Testis (tissue), 2 donors: ENCODE measurements at regions not wholly inside any gene's neighbourhood (a gene's known extent, or its start where the extent isn't known, plus 50 kb on each side); places are given as distances from the start of the nearest gene placed in this dataset.
"Not testable (repeated sequence)": the region's sequence is repeated elsewhere in the genome, so short reads cannot be mapped to it uniquely, and the experiment has no call there.

ENCODE experiments used
- DNase-seq: peaks from one replicate; pipeline ENCODE4 v3.0.0-alpha.2; 2019
- H3K27ac ChIP-seq, 2 donors: fragments of 200-600 bp; sonication (generic); one replicate each; pipeline ENCODE4 v1.5.1; 2019
- H3K27me3 ChIP-seq: fragments of 200-600 bp; sonication (generic); one replicate; pipeline ENCODE4 v1.5.1; 2019
- H3K36me3 ChIP-seq: fragments of 200-600 bp; sonication (generic); one replicate; pipeline ENCODE4 v1.5.1; 2017; ENCODE audit warnings: low read depth; ENCODE audit errors: missing control alignments
- H3K4me1 ChIP-seq: fragments of 200-600 bp; sonication (generic); one replicate; pipeline ENCODE4 v1.5.1; 2019
- H3K4me3 ChIP-seq, 2 donors: fragments of 200-600 bp; sonication (generic); one replicate each; pipeline ENCODE4 v1.5.1; 2017 to 2019
- H3K9me3 ChIP-seq: fragments of 200-600 bp; sonication (generic); one replicate; pipeline ENCODE4 v1.5.1; 2017
- WGBS, 2 donors: methylation state at CpG; one replicate each; pipeline ENCODE4 v1.1.5; 2018; 5-methylcytosine and 5-hydroxymethylcytosine counted together
- intact Hi-C: fragments of 100-400 bp; cut with DNase I; formaldehyde crosslinking; loops from one replicate; pipeline ENCODE4 v1.15.1; 2023; ENCODE audit warnings: low total_unique reads

DNA sequence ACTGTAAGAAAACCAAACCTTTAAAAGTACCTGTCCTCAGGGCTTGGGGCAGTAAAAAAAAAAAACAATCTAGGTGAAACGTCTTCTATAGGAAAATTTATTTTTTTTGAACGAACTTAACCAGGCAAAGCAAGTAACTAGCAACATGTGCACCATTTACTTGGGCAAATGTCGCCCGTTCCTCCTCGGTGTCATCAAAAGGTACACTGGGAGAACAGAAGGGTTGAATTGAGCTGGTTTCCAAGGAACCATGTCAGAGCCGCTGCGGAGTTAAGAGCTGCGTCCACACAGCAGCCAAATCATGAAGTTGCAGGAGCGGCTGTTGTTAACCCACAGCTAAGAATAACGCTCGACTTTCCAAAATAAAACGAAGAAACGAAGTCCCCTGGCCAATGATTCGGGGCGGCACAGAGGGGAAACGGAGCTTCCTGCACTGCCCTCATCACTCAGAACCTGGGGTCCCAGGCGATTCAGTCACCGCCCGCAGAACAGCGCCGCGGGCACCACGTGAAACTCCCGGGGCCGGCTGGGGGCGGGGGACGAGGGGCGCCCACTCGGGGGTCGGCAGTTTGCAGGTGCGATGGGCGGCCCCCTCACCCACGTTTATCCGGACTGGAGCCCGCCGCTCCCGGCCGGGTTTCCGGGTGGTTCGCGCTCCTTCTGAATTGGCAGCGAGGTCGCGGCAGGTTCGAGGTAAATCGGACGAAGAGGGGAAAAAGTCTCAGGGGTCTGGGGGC lies 53.6 kb upstream of the PLGLB1 start:
- H3K9me3 ChIP-seq, H3K27me3 ChIP-seq, intact Hi-C loops, H3K4me1 ChIP-seq, H3K36me3 ChIP-seq: not testable (repeated sequence)
- 0 to 1% methylated on average over 16 to 21 of the region's 47 CpGs for WGBS, 2 donors
- H3K27ac ChIP-seq, result peak overlapping the region; percentile 72 to 92
- DNase-seq, result peak; percentile 28
- H3K4me3 ChIP-seq, result peak overlapping the region; percentile 71 to 77

DNA sequence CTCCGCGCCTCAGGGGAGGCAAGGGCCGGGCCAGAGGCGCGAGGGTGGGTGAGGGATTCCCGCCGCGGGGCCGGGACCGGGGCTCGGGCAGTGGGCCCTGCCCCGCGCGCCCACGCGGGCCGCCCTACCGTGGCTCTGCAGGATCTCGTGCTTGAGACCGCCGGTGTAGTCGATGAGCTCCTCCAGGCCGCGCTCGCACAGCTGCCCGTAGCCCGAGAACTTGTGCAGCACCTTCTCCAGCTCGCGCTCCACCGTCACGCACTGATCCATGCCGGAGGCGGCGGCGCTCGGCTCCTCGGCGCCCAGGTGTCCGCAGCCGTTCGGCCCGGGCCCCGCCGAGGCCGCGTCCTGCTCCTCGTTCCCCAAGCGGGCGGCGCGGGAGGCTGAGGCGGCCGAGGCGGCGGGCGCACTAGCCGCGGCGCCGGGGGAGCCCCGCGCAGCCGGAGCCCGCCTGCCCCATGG lies 54.2 kb upstream of the PLGLB1 start:
- DNase-seq, result peak; percentile 67
- intact Hi-C loops, H3K27me3 ChIP-seq, H3K36me3 ChIP-seq, H3K9me3 ChIP-seq, H3K4me1 ChIP-seq: not testable (repeated sequence)
- Histone ChIP-seq H3K4me3 (peak overlapping the region; percentile 71 to 77), H3K27ac (peak overlapping the region; percentile 72 to 92)
- no CpG with 5 or more reads among the region's 64 CpGs for WGBS, 2 donors

DNA sequence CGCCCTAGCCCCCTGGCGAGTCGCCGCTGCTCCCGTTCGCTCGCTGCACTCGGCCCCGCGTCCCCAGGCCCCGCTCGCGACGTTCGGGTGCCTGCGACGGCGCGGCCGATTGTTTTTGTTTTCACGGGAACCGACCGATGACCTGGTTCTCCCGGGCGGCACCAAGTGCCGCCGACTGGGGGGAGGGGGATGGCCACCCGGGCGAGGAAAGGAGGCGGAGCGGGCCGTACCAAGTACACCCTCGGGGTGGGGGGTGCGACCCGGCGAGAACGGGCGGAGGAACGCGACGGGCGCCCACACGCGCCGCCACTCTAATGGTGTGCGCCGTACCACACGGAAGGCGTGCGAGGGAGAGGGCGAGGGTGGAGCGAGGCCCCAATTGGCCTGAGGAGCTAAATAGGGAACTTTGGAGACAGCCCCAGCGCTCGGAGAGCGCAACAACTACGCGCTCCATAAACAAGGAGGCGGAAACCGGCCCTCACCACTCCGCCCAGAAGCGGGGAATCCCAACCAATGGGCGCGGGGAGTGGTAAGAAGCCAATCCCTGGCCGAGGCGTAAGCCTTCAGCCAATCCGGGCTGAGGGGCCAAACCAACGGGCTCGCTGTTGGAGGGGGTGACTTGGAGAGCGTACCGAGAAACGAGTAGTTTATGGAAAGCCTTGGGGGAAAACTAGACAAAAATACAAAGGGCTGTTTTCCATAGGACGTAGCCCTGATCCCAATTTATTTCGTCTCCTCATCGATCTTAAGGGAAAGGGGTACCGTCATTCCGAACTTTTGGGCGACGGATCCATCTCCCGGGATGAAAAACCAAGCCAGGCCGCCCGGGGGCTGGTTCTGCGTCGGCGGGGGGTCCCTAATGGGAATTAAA lies 54.8 kb upstream of the PLGLB1 start:
- DNase-seq, result peak; percentile 93
- H3K27me3 ChIP-seq, H3K4me1 ChIP-seq, intact Hi-C loops, H3K36me3 ChIP-seq, H3K9me3 ChIP-seq: not testable (repeated sequence)
- 0% methylated on average over 2 to 78 of the region's 84 CpGs for WGBS, 2 donors
- peak overlapping the region; percentile 71 to 77 for H3K4me3 ChIP-seq
- H3K27ac ChIP-seq, result peak overlapping the region; percentile 92 to 93

DNA sequence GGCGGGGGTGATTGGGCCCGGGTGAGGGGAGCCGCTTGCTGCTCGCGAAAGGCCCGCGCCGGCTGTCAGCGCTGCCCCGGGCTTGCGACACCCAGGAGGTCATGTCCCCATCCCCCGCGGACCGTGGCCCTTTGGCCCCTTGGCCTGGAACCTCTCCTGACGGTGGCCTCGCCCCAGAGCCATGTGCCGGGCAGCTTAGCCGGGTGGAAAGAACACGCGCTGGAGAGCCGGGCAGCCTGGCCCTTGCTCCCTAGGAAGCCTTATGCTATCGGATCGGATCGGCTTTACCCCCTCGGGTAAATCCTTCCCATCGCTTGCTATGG lies 55.4 kb upstream of the PLGLB1 start:
- Histone ChIP-seq H3K4me3 (peak overlapping the region; percentile 71 to 77), H3K27ac (peak overlapping the region; percentile 92 to 93)
- intact Hi-C loops, H3K9me3 ChIP-seq, H3K36me3 ChIP-seq, DNase-seq, H3K27me3 ChIP-seq, H3K4me1 ChIP-seq: not testable (repeated sequence)
- no CpG with 5 or more reads among the region's 26 CpGs for WGBS, 2 donors

DNA sequence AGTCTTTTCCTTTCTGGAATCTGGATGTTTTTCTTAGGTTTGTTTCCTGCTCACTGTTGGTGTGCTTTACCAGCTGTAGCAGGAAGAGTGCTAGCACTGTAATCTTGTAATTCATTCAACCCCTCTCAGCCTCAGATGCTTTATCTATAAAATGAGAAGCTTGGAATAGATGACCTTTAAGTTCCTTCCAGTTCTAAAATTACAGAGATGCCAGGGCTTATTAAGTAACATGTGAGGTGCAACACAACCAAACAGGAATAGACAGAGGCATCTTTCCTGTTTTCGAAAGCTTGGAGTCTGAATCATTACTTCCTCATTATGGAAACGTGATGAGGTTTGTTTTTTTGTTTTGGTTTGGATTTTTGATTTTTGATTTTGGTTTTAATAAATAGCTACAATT lies 60.1 kb upstream of the PLGLB1 start:
- H3K27ac ChIP-seq, intact Hi-C loops: not testable (repeated sequence)
- WGBS, 2 donors, result no CpG with 5 or more reads among the region's 2 CpGs

DNA sequence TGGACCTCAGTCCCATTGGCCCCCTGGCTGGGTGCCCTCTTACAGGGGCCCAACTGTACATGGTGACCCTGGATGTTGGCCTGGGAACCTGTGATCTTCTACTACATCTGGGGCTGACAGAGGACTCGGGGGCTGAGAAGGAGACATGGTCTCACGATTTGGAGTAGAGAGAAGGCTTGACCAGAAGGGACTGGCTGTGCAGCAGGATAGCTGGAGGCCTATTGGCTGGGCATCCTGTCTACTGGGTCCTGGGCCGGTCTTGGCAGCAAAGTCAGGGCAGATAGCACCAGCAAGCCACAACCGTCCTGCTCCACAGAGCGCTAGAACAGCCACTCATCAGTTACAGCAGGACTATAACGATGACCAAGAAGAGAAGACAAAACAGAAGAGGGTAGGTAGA lies 66.4 kb upstream of the PLGLB1 start:
- H3K9me3 ChIP-seq, H3K4me1 ChIP-seq, H3K36me3 ChIP-seq, DNase-seq, intact Hi-C loops, H3K27ac ChIP-seq, H3K27me3 ChIP-seq, H3K4me3 ChIP-seq: not testable (repeated sequence)
- 77 to 95% methylated on average over 6 of the region's 6 CpGs for WGBS, 2 donors

More for the DNA sequence above, 60.1 kb upstream of the PLGLB1 start:
- not testable (repeated sequence) for H3K27me3 ChIP-seq, H3K9me3 ChIP-seq, H3K4me3 ChIP-seq, H3K36me3 ChIP-seq, H3K4me1 ChIP-seq, DNase-seq

DNA sequence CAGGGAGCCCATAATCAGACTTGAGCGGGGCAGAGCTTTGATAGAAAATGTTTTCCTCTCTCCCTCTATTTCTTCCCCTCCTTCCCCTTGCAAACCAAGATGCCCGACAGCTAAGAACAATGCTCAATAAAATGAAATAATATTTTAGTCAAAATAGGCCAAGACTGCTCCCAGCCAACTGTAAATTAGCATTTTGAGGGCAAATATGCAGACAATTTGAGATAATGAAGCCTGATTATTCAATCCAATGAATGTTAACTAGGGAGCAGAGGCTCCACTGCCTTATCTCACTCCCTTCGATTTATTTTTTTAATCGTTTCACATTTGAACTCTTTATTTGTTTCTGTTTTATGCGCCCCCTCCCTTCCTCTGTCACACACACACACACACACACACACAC lies 67.8 kb upstream of the PLGLB1 start:
- DNase-seq, intact Hi-C loops, H3K4me1 ChIP-seq, H3K36me3 ChIP-seq, H3K9me3 ChIP-seq, H3K27me3 ChIP-seq, H3K27ac ChIP-seq, H3K4me3 ChIP-seq: not testable (repeated sequence)
- WGBS, 2 donors, result 62% methylated on average over 4 of the region's 5 CpGs; no CpG with 5 or more reads in 1 of the 2 donors

DNA sequence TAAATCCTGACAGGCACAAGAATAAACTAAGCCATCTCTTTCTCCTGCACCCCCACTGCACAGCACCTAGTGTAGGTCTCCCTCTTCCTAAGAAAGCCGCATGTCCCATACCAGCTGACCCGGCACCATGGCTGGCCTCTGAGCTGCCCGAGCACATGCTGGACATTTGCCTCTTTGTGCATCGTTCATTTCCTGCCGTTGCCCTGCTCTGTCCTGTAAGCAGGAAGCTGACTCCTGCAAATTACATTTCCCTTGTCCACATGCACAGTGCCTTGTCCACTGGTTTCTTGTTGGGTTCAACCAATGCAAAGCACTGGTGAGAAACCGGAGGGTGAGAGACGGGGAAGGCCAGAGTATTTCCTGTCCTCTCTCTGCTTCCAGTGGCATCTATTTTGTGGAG lies 71.6 kb upstream of the PLGLB1 start:
- H3K27ac ChIP-seq, H3K4me3 ChIP-seq, H3K4me1 ChIP-seq, DNase-seq, H3K36me3 ChIP-seq, intact Hi-C loops, H3K9me3 ChIP-seq, H3K27me3 ChIP-seq: not testable (repeated sequence)
- 79 to 83% methylated on average over 2 to 3 of the region's 7 CpGs for WGBS, 2 donors

DNA sequence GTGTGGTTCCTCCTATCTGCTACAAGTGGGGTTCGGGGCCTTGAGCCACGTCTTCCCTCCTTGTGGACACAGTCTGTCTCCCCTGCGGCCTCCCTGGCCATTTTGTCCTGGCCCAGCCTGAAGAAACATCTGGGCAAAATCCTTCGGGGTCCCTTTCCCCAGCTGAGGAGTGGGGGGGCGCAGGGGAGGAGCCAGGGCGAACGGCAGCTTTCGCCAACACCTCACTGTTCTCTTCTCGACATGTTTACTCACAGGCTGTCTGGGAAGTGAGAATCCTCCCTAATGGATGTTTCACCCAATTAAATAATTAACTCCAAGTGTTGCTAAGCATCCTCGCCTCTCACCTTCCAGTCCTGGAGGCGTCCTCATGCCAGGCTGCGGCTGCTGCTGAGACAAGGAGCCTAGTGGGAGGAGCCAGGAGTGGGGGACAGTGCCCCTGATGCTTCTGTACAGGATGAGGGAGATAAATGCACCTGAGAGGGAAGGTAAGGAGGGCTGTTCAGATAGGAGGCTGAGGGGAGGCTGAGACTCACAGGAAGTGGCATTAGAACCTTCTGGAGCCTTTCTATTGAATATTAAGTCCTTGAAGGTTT lies 72.4 kb upstream of the PLGLB1 start:
- H3K4me1 ChIP-seq, DNase-seq, intact Hi-C loops, H3K4me3 ChIP-seq, H3K9me3 ChIP-seq, H3K27me3 ChIP-seq, H3K36me3 ChIP-seq, H3K27ac ChIP-seq: not testable (repeated sequence)
- WGBS, 2 donors, result 33 to 43% methylated on average over 4 to 8 of the region's 12 CpGs

DNA sequence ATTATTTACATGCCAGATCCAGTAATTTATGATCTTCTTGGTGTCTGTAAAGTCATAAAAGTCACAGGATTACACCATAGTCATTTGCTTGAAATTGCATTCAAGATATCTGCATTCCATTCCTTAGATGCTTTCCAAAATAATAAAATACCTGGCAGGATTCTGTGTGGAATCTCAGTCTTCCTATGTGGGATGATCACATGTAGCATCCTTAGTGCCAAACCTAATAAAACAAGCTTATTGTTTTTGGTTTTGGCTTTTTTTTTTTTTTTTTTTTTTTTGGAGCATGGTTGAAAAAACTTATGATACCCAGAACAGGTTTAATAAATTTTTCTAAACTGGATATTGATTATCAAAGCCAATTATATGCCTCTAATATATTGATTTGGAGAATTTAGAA lies 74.2 kb upstream of the PLGLB1 start:
- H3K4me3 ChIP-seq, H3K4me1 ChIP-seq, DNase-seq, H3K27me3 ChIP-seq, H3K36me3 ChIP-seq, H3K9me3 ChIP-seq, H3K27ac ChIP-seq, intact Hi-C loops: not testable (repeated sequence)

DNA sequence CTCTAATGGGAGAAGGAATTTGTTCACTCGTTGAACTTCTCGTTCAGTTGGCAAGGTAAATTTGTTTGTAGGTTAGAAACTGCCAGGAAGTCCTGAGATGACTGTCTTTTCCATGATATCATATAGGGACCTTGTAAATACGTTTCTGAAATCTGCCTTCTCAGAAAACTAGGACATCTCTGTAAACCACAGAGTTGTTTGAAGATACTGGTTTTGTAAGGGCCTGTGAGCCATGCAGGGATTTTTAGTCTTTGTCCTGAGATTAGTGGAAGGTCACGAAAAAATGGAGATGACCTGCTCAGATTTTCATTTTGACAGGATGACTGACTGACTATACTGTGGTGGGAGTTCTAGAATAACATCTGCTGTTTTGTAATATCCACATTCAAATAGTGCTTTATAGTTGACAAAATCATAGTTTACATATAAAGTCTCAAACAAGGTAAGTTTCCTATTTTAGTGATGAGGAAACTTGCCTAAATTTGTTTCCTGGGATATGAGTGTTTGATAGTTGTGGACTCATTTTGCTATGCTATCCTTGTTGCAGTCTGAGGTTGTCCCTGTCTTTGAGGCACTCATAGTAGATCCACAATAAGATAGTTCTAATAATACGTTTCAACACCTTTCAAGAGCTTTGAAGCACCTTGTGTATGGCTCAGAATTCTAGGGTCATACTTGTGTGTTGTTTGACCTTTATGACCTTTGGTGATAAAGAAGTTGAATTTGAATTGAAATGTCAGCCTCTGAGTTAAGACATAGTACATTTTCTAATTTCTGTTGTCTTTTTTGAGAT lies 107.3 kb upstream of the PLGLB1 start:
- H3K36me3 ChIP-seq, H3K4me3 ChIP-seq, H3K9me3 ChIP-seq, H3K27ac ChIP-seq, DNase-seq, H3K27me3 ChIP-seq, H3K4me1 ChIP-seq, intact Hi-C loops: not testable (repeated sequence)
- 81 to 84% methylated on average over 3 to 4 of the region's 5 CpGs for WGBS, 2 donors
